Pancreas (tissue), 10 donors: ENCODE measurements at regions not wholly inside any gene's neighbourhood (a gene's known extent, or its start where the extent isn't known, plus 50 kb on each side); places are given as distances from the start of the nearest gene placed in this dataset.

Source experiments
- ATAC-seq, 4 donors: fragments of 200-7000 bp; cut with Tn5 transposase; one replicate each; pipeline versions ENCODE4 v1.8.0 to v1.9.1; 2020; ENCODE audit warnings: mild to moderate bottlenecking in 4 of 4, moderate library complexity in 4 of 4
- DNase-seq, 6 donors: peaks; one replicate each; pipeline ENCODE4 v3.0.0-alpha.2; 2020
- FAIRE-seq: peaks from 2 replicates; lab custom pipeline; 2012; peaks lifted over from hg19 to GRCh38; lab: Jason Lieb, UNC
- H3K27ac ChIP-seq, 4 donors: fragments of 200-600 bp; sonication (generic); 1 replicate in 3 of 4; 2 replicates in 1 of 4; pipeline versions ENCODE4 v1.5.0 to v1.8.0; 2020
- H3K27me3 ChIP-seq, 4 donors: fragments of 200-600 bp; one replicate each; pipeline ENCODE4 v1.8.0; 2021
- H3K36me3 ChIP-seq, 3 donors: fragments of 200-600 bp; sonication (generic) in 1 of 3; one replicate each; pipeline versions ENCODE4 v1.5.0 to v1.8.0; 2020 to 2021
- H3K4me1 ChIP-seq, 3 donors: fragments of 200-600 bp; one replicate each; pipeline ENCODE4 v1.8.0; 2021
- H3K4me3 ChIP-seq, 4 donors: fragments of 200-600 bp; sonication (generic) in 2 of 4; one replicate each; pipeline versions ENCODE4 v1.5.0 to v1.8.0; 2020 to 2021
- H3K9me3 ChIP-seq, 4 donors: fragments of 200-600 bp; one replicate each; pipeline ENCODE4 v1.8.0; 2021
- WGBS, 2 donors: extraction: QIAGEN DNeasy Blood & Tissue Kit; methylation state at CpG; one replicate each; pipeline ENCODE4 v1.1.7; 2013; 5-methylcytosine and 5-hydroxymethylcytosine counted together
- intact Hi-C, 3 donors: fragments of 100-400 bp; cut with DNase I; formaldehyde crosslinking; loops; one replicate each; pipeline versions ENCODE4 v1.11.1 to v1.14.2; 2022
- TF ChIP-seq, protein P1 (sequence below), 4 donors: fragments of 200-600 bp; sonication (generic) in 3 of 4; IDR thresholded peaks; one replicate each; pipeline versions ENCODE4 v1.5.0 to v1.8.0; 2021; ENCODE audit warnings: antibody characterized with exemption in 4 of 4
- donor health status: healthy with polysubstance abuse.
- donor health status: DM: no; HTN: no; CAD: no; lungs with moderate emphysema.
- donor health status: DM: no; HTN: no; CAD: no.
- donor health status: control.
- donor health status: control.
- donor health status: Bipolar disorder and iron deficiency.
- donor health status: DM: yes; HTN: yes; CAD: no.
- donor health status: DM: no; HTN: no; CAD: no.
- donor health status: DM: no; HTN: no; CAD: no.
- donor health status: DM: yes; HTN: yes; CAD: no.

DNA sequence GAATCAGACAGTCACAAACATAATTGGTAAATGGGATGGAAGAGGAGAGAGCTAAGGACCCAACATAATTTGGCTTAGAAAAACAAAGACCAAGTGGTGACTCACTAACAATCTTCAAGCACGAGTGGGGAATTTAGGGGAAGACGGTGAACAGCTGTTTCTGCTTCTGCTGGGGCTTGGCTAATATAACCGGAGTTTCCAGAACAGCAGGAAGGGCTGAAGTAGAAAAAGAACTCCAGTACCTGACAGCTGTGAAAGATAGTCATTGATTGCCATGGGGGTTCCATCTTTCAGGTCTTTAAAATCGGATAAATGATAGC lies 290.9 kb upstream of the LDB2 start:
- ATAC-seq = peak in 2 of 4 donors; percentile 43 to 48
- H3K27me3 ChIP-seq = peaks cover 0 to 4% (median 0%) of the 10 kb centered on the region in 4 donors
- intact Hi-C loops = loop anchor here in 1 of 3 donors (5.0 kb wide), 1 partner anchor 277 kb away; no protein-coding TSS in a partner anchor
- H3K4me3 ChIP-seq = no peak overlapping the region
- 25 to 33% methylated on average over 4 of the region's 4 CpGs for WGBS, 2 donors
- FAIRE-seq = no peak
- H3K27ac ChIP-seq = no peak overlapping the region
- H3K9me3 ChIP-seq = no peaks in the 10 kb centered on the region
- TF ChIP-seq, protein P1, sequence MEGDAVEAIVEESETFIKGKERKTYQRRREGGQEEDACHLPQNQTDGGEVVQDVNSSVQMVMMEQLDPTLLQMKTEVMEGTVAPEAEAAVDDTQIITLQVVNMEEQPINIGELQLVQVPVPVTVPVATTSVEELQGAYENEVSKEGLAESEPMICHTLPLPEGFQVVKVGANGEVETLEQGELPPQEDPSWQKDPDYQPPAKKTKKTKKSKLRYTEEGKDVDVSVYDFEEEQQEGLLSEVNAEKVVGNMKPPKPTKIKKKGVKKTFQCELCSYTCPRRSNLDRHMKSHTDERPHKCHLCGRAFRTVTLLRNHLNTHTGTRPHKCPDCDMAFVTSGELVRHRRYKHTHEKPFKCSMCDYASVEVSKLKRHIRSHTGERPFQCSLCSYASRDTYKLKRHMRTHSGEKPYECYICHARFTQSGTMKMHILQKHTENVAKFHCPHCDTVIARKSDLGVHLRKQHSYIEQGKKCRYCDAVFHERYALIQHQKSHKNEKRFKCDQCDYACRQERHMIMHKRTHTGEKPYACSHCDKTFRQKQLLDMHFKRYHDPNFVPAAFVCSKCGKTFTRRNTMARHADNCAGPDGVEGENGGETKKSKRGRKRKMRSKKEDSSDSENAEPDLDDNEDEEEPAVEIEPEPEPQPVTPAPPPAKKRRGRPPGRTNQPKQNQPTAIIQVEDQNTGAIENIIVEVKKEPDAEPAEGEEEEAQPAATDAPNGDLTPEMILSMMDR (IDR thresholded peaks at IDR 0.05) = no peak
- H3K4me1 ChIP-seq = no peaks in the 10 kb centered on the region
- DNase-seq = no peak
- H3K36me3 ChIP-seq = no peaks in the 10 kb centered on the region

DNA sequence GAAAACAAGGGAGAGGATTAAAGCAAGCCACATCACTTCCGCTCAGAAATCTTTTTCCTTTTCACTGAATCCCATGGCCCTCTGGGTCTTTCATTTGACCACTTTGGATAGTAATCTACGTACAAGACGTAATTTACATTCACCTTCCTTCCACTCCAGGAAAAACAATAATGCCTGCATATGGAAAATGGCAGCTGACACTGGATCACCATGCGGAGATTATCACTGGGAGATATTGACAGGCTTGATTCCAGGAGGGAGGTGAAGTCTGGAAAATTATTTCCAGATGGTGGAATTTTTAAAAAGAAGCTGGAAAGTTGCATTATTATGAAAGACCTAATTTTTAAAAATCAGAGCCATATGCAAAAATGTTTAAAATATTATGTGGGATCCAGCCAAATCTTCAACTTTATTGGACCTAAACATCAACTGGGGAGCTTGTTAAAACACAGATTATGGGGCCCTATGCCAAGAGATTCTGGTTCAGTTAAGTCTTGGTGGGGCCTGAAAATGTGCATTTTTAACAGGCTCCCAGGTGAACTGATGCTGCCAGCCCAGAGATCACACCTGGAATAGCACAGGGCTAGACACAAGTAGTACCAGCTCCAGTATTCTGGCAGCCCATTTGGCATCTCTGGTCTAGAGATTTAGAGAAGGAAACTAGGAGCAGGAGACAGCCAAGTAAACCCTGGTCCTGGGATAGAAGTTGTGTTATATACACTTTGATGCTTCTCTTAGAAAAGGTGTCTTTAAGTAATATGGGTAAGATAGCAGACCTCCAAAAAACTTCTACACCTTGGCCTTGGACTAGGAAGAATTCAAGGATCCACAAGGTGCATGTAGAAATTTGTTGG lies 290.3 kb upstream of the LDB2 start:
- DNase-seq = no peak

DNA sequence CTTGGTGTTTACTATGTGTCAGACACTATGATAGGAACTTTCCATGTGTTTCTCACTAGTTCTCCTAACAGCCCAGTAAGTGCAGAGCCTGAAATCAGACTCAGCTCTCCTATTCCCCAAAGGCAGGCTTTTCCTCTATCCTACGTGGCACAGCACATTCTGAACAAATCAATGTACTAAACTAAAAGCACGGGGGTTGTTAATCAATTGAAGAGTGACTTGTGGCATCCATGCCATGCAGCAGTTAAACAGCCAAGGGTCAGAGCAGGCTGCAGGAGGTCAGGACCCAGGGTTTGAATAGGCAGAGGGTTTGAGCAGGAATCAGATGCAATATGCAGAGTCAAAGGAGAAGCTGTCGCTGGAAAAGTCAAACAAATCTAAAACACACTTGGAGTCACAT lies 289.7 kb upstream of the LDB2 start:
- no peak for DNase-seq
- H3K27me3 ChIP-seq = peaks cover 0 to 4% (median 0%) of the 10 kb centered on the region in 4 donors
- no peak for ATAC-seq
- TF ChIP-seq, protein P1 (IDR thresholded peaks at IDR 0.05) = no peak
- no peaks in the 10 kb centered on the region for H3K4me1 ChIP-seq
- no peaks in the 10 kb centered on the region for H3K36me3 ChIP-seq
- no peak for FAIRE-seq
- 17 to 19% methylated on average over 3 of the region's 3 CpGs for WGBS, 2 donors
- H3K27ac ChIP-seq = no peak overlapping the region
- intact Hi-C loops = loop anchor here in 1 of 3 donors (5.0 kb wide), 1 partner anchor 276 kb away; no protein-coding TSS in a partner anchor
- no peak overlapping the region for H3K4me3 ChIP-seq
- no peaks in the 10 kb centered on the region for H3K9me3 ChIP-seq

More for the DNA sequence above, 290.3 kb upstream of the LDB2 start:
- TF ChIP-seq, protein P1 (IDR thresholded peaks at IDR 0.05) = no peak
- Histone ChIP-seq H3K9me3 (no peaks in the 10 kb centered on the region), H3K27me3 (peaks cover 0 to 4% (median 0%) of the 10 kb centered on the region in 4 donors), H3K27ac (no peak overlapping the region), H3K4me3 (no peak overlapping the region), H3K4me1 (no peaks in the 10 kb centered on the region), H3K36me3 (no peaks in the 10 kb centered on the region)
- FAIRE-seq (no peak), ATAC-seq (no peak)
- WGBS, 2 donors = 43 to 58% methylated on average over 4 of the region's 4 CpGs
- intact Hi-C loops = loop anchor here in 1 of 3 donors (5.0 kb wide), 1 partner anchor 276 kb away; no protein-coding TSS in a partner anchor

DNA sequence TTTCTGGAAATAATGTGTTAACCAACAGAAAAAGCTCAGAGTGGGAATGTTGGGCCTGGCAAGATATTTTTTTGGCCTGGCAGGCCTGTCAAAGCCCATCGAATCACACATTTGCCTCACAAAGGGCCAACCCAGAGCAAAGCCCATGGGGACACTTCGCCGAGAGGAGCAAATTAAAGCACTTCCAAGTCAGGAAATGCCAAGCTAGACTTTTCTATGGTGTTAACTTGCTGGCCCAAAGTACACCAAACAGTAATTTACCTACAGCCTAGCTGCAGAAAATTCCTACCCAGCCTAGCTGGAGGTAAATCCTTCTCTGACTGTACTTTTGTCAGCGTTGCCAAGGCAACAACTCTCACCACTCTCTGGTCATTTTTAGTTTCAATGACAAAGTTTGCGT lies 288.6 kb upstream of the LDB2 start:
- 57 to 75% methylated on average over 5 of the region's 5 CpGs for WGBS, 2 donors
- FAIRE-seq = no peak
- Histone ChIP-seq H3K27me3 (peaks cover 0 to 4% (median 0%) of the 10 kb centered on the region in 4 donors), H3K9me3 (no peaks in the 10 kb centered on the region), H3K4me1 (no peaks in the 10 kb centered on the region), H3K36me3 (no peaks in the 10 kb centered on the region), H3K27ac (no peak overlapping the region), H3K4me3 (no peak overlapping the region)
- TF ChIP-seq, protein P1 (IDR thresholded peaks at IDR 0.05) = no peak
- ATAC-seq = no peak
- intact Hi-C loops = loop anchor here in 1 of 3 donors (5.0 kb wide), 1 partner anchor 275 kb away; no protein-coding TSS in a partner anchor
- DNase-seq = no peak

DNA sequence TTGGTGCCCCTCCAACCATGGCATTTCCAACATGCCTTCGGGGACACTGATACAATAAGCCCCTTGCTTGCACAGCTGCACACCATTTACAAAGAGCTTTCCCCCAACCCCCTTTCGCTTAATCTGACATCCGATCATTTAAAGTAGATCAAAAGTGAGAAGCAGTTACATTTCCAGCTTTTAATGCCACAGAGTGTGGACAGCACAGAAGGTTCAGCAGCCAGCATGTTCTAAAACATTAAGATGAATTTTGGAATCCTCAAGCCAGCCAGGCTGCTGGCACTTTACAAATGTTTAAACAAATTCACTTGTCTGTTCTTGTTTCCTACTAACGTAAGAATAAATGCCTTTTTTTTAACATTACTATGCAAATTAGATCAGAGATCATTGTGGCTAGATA lies 284.4 kb upstream of the LDB2 start:
- Histone ChIP-seq H3K9me3 (no peaks in the 10 kb centered on the region), H3K27me3 (no peaks in the 10 kb centered on the region), H3K36me3 (no peaks in the 10 kb centered on the region), H3K27ac (no peak overlapping the region), H3K4me1 (no peaks in the 10 kb centered on the region), H3K4me3 (no peak overlapping the region)
- no peak for FAIRE-seq
- ATAC-seq = no peak
- WGBS, 2 donors = 35 to 36% methylated on average over 4 of the region's 4 CpGs
- TF ChIP-seq, protein P1 (IDR thresholded peaks at IDR 0.05) = no peak
- intact Hi-C loops = no loop called here
- DNase-seq = no peak
